Testis (tissue), 2 donors: ENCODE measurements at regions not wholly inside any gene's neighbourhood (a gene's known extent, or its start where the extent isn't known, plus 50 kb on each side); places are given as distances from the start of the nearest gene placed in this dataset.

Experiments used
- CTCF ChIP-seq, 3 experiments: fragments of 450-650 bp in 2 of 3; fragments of 200-600 bp in 1 of 3; sonication (generic) in 1 of 3; IDR thresholded peaks; one replicate each; pipeline ENCODE4 v1.5.1; 2016 to 2019; ENCODE audit warnings: antibody characterized with exemption in 3 of 3, mild to moderate bottlenecking in 2 of 3, moderate library complexity in 1 of 3
- POLR2A ChIP-seq: fragments of 450-650 bp; IDR thresholded peaks from one replicate; pipeline ENCODE4 v1.6.1; 2017; ENCODE audit warnings: antibody characterized with exemption, mild to moderate bottlenecking, moderate library complexity

DNA sequence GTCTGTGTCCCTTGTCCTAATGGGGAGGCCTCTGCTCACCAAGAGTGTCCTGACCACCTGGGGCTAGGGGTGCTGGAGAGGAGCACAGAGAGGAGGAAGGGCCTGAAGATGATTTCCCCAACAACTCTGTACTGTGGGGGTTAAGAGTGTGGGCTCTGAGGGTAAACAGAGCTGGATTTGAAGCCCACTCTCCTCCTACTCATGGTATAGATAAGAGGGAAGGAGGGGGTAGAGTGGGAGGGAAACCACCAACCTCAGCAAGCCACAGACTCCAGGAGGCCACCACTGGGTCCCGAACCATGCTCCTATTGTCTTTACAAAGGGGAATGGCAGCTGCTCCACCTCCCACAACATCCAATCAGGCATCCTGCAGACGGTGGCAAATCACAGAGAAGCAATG, 103.6 kb upstream of the RNU6-1 start:
- TF ChIP-seq CTCF (IDR thresholded peaks at IDR 0.05) (no peak), POLR2A (no peak)
